HG02588 (cell line): ENCODE measurements at regions not wholly inside any gene's neighbourhood (a gene's known extent, or its start where the extent isn't known, plus 50 kb on each side); places are given as distances from the start of the nearest gene placed in this dataset.

Source experiments
- ATAC-seq: cut with Tn5 transposase; IDR thresholded peaks from one replicate; pipeline ENCODE4 v1.9.1; 2021; ENCODE audit warnings: mild to moderate bottlenecking, moderate library complexity; ENCODE audit not compliant: unreplicated experiment

DNA sequence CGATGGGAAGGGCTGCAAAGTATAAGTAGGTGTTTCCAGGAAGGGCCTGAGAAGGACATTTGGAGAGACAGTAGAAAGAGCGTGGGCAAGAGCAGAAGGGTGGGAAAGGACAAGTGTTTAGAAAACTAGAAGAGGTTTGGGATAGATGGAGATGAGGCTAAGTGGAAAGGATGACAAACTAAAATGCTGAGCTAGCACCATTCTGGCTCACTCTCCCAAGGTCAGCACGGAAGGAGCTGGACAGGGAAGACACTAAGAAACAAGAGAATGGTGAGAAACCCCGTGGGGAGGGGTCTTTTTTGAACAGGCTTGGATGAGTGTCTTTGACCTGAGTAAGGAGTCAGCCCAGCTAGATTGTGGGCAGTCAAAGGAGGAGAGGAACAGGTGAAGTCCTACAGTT is 286.0 kb downstream of the CDK5RAP2 start:
- ATAC-seq = no peak

DNA sequence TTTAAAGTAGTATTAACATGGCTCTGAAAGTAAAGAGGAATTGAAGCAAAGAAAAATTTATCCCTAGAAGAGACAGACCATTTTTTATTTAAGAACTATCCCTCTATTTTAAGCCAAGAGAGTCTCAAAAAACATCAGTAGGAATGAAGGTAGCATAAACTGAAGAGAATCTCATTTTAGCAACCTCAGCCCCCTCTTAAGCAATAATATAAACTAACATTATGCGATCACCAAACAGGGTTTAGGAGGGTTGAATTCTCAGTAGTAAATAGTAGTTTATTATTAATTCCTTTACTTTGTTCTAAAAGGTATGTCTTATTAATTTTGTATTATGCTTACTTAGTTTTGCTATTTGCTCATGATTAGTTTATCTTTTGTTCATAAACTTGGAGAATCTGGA is 287.4 kb downstream of the CDK5RAP2 start:
- ATAC-seq = no peak

DNA sequence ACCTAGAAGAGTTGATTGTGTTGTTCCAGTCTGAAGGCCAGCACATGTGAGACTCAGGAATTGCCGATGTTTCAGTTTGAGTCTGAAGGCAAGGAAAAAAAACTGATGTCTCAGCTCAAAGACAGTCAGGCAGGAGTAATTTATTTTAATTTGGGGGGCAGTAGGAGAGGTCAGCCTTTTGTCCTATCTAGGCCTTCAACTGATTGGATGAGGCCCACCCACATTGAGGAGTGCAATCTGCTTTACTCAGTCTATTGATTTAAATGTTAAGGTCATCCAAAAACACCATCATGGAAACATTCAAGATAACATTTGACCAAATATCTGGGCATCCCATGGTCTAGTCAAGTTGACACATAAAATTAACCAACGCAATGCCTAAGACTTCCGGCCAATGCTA is 288.9 kb downstream of the CDK5RAP2 start:
- ATAC-seq = no peak

DNA sequence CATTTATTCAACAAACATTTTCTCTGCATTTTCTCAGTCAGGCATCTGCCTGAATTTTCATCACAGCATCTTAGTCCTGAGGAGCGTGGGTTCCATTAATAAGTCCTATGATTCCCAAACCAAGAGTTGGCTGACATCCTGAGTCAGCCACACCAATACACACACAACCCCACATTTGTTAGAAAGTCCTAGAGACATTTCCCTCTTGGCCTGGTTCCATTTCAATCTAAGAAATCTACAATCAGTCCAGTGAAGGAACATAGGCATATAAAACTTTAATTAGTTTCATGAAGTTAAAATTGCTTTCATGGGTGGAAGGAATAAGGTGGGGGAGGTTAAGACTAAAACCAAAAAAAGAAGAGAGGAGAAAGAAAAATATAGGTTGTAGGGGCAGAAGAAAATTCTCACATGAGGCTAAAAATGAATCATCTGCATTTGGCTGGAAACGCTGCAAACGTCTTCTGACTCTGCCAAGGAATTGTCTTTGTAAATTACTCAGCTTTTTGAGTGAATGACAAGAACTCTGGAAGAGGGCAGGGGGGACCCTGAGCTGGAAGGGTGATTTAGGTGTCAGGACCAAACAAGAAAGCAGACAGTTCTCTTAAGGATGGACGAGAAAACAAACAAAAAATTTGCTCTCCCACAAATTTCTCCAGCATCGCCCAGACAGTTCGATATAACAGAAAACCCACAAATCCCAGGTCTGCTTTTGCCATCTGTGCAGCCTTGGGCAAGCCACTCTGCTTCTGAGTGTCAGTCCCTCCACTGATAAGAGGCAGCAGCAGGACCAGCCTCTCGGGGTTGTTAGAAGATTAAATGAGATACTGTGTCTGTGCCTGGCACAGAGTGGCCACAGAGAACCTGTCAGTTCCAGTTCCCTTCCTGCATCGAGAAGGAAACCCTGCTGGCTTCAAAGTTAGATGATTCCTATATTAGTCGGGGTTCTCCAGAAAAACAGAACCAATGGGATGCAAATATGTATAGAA is 289.7 kb downstream of the CDK5RAP2 start:
- ATAC-seq = no peak

DNA sequence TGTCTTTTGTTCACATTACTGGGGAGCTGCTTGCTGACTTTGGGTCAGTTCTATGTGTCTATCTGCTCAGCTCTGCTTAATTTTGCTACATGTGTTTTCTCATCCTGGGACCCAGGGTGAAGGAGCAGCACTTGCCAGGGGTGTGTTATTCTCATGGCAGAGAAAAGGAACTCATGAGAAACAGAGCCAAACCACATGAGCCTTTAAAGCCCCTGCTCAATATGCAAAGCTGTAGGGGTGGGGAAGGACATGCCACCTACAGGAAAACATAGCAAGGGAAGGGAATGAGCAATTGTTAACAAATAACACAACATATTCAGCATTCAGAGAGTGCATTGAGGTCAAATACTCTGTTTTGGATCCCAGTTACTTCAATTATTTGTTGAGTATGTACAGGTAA is 290.9 kb downstream of the CDK5RAP2 start:
- no peak for ATAC-seq

DNA sequence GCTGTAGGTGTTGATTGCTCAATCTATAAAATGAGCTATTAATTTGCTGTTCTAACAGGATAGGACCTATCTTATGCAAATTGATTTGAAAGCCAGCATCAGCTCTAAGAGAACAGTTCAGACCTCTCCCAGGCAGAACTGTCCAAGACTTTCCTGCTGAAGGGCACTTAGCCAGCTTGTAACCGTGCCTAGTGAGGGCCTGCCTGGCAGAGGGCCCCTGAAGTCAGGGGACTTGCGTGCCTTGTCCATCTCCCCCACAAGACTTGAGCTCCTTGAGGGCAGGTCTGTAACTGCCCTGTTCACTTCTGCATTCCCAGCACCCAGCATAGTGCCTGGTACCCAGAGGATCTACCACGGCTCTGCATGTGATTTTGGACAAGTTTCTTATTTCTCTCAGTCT is 293.4 kb downstream of the CDK5RAP2 start:
- no peak for ATAC-seq

DNA sequence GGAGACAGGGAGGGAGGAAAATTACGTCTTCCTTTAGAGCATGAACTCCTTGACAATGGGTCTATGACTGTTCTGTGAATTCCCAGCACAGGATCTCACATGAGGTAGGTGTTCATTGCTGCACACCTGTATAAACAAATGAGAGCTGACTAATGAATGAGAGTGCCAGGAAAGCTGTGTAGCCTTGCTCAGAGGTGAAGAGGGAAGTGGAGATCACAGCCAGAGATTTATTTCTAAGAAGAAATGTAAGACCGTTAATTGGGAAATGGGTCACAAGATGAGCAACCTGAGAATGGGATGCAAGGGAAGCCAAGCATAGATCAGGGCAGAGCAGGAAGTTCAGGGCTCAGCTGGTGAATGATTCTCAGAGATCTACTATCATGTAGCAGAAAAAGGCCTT is 295.1 kb downstream of the CDK5RAP2 start:
- no peak for ATAC-seq

DNA sequence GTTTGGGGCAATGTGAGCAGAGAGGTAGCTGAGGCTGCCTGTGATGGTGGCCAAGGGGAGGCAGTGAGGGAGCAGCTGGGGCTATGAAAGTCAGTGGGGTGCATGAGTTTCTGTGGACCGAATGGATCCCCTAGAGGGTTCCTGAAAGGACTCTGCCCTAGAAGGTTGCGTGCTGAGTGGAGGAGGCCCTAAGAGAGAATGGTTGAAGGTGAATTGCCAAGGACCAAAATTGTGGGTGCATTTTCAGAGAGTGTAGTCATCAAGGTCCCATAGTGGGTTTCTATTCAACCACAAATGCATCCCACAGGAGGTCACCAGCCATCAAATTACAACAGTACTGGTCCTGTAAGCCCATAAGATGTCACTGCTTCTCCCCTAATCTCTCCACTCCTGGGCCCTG is 298.3 kb downstream of the CDK5RAP2 start:
- ATAC-seq = no peak

DNA sequence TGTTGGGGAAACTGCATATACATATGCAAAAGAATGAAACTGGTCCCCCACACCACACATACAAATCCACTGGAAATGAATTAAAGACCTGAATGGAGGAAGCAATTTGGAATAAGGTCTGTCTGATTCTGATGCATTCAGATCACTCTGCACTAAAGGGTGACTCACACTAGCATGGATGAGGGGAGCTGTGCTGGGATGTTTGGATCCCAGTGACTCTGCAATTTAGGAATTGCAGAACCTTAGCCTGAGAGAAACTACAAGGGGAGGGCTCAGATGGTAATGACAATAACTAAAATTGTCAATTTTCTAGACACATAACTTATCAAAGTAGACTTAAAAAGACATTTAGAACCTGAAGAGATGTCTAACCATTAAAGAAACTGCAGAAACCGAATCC is 312.0 kb downstream of the CDK5RAP2 start:
- no peak for ATAC-seq

DNA sequence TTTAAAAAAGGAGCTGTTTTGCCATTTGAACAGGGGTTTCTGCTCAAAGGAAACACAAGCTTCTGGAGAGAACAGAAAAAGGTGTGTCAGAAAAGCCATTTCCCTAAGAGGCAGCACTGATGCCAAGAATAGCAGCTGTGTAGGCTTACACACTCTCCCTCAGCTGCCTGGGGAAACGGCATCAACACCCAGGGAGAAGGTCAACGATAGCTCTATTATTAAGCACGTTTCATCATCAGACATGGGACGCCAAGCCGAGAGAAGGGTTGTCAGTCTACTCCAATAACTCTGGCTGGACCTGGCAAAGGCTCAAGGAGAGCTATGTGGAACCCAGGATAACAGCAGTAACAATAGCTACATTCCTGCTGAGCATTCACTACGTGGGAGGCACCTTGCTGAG is 314.2 kb downstream of the CDK5RAP2 start:
- no peak for ATAC-seq

DNA sequence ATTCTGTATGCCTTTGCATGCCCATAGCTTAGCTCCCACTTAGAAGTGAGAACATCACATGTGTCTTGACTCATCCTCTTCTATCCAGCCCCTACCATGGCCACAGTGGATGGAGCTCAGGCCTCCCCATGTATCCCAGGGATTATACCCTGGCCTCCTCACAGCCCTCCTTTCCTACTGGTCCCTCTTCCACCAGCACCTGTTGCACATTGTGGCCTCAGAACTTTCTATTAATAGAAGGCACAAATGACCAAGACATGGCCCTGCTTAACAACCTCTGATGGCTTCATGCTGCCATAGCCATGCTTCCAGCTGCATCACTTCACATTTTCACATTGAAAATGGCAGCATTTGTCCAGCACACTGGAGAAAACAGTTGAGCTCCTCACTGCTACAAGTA is 315.4 kb downstream of the CDK5RAP2 start:
- ATAC-seq = no peak

DNA sequence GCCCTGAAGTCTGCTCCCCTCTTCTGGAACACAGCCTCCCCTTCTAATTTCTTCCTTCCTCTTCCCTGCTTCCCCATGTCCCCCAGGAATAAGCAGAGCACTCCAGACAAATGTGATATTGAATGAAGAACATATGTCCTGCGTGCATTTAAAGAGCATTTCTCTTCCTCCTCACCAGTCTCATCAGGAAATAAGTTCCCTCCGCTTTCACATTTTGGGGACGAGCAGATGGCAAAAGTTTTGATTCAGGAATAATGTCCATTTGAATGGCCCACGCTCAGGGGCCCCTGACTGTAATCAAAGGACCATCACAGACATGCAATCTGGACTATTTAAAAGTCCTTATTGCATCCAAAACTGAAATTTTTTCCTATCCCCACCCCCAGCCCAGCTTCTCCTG is 316.1 kb downstream of the CDK5RAP2 start:
- no peak for ATAC-seq

DNA sequence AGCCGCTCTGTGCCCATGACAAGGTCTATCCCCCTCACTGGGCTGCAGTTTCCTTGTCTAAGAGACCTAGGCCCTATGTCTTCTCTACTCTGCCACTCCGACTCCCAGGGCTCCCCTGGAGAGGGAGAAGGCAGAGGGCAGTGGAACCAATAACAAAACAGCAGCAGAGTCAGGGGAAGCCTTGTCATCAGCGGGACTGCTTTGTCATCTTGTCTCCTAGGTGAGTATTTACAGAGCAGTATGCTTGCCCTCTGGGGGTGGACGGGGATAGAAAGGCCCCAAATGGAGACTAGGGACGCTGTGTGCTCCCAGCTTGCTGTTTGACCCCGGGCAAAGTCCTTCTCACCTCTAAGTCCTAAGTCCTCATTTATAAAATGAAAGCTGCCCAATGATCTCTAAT is 318.5 kb downstream of the CDK5RAP2 start:
- ATAC-seq = no peak

DNA sequence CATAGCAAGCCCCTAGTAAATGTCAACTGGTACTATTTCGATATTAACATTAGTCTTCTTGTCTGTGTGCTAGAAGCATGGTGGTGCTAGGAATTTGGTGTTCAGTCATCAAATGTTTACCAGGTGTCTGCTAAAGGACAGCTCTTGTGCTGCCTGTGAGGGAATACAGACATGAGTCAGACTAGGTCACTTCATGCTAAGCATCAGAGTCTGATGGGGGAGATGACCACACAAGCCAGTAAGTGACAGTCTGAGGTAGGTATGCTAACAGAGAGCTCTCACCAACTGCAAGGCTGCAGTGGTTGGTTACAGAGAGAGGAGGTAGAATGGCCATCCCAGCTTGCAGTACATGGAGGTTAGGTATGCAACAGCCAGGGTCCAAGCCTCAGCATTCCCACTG is 320.9 kb downstream of the CDK5RAP2 start:
- no peak for ATAC-seq

DNA sequence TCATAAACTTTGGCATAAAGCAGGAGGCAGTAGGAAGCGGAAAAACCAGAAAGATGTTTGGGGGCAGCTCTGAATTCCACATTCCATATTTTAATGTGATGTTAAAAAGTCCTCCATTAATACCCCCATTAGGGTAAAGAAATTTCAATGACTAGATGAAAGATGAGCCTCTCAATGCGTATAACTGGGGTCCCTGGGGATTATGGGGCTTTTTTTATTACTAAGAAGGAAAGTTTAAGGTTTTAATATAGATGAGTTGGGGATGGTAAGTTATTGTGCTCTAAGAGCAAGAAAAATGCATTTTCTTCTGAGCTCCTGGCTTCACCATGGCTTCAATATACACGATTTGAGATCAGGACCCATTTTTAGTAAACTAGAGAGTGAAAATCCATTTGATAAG is 321.9 kb downstream of the CDK5RAP2 start:
- no peak for ATAC-seq

DNA sequence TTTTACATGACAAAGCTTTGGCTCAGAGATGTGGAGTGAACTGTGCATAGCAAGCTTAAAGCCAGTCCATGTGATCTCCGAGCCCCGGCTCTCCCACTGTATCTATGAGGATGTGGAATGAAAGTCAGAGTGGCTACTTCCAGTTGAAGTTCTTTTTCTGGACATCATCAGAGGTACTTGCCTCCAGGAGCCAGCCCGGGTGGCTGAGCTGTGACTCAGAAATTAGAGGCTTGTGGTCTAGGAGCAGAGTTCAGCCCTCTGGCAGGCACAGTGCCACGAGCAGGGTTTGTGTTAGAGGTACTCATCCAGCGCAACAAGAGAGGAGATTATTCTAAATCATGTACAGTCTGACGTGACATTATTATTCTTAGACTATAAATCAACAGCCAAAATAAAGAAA is 322.5 kb downstream of the CDK5RAP2 start:
- ATAC-seq = no peak

DNA sequence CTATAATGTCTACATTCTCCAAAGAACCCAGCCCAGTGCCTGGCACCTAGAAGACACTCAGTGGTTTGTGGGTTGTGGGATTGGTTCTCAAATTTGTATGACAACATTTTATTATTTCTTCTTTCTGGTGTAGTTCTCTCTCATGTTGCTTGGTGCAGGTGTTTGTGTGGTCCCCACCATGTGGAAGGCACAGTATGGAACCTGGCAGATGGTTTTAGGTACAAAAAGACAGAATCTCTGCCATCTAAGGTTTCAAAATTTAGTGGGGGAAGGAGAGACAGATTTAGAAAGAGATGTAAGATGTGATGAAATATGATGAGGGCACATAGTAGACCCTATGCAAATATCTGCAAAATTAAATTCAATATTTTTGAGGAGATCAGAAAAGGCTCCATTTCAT is 323.8 kb downstream of the CDK5RAP2 start:
- ATAC-seq = no peak

DNA sequence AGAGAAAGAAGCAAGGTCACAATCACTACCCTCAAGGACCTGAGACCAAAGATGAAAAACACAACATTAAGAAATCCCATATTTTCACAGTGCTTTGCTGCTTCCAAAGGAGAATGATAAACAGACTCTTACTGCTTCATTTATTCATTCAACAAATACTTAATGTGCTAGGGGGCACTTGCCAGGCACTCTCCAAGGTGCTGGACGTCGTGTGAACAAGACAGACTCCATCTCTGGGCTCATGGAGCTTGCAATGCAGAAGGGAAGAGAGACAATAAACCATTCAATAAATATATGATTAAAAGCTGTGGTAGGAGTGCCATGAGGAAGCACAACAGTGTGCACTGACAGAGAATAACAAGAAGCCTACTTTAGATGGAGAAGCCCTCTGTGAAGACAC is 327.7 kb downstream of the CDK5RAP2 start:
- no peak for ATAC-seq

DNA sequence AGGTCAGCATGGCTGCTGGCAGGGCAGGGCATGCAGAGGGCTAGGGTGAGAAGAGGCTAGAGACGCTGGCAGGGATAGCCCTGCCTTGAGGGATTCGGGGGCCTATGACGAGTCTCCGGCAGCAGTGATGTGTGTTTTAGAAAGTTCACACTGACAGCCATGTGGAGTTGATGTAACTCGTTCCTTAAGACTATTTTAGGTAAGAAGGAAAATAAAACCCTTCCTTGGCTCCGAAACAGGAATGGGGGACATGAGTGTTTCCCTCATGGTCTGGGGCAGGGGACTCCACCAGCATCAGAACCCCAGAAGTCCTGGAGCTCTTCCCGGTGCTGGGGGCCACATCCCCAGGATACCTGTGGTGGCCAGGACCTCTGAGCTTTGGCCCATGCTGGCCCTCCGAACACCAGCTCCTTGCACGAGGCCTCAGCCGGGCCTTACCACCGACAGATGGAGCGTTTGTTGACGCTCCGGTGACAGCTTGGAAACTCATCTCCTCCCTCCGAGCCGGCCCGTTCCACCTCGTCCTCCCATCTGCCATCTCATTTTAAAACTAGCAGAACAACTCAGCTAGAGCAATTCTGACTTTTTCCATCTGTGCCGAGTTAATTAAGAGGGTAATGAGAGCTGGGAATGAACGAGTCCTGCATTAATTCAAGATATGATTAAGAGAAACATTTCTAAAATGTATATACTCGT is 337.7 kb downstream of the CDK5RAP2 start:
- ATAC-seq = no peak

DNA sequence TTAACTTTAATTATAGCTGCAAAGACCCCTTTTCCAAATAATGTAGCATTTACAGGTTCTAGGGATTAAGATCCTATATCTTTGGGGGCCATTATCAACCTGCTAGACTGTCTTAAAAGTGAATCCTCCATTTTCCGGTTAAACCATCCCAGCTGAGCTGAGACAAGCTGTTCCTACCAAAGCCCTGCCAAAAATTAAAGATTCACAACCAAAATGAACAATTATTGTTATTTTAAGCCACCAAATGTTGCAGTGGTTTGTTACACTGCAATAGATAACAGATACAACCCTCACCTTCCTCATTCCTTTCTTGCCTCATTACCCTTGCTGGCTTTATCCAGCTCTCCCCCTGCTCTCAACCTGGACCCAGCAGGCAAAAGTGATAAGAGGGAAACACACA is 343.4 kb downstream of the CDK5RAP2 start:
- no peak for ATAC-seq

DNA sequence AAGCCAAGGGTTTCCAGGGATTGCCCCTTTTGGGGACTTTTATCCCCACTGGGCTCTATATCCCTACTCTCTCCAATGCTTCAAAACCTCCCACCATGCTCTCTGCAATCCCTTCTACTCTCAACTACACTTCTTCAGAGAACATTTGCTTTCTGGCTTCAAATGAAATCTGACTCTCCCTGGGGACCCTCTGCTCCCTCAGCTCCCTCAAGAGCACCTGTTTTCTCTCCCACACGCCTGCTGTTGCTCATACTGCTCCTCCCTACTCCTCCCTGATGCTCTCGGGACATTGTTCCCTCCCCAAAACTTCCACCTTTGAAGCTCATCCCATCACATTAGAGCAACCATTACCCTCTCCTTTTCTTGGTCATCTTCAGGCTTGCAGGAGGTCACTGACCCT is 344.9 kb downstream of the CDK5RAP2 start:
- ATAC-seq = no peak

DNA sequence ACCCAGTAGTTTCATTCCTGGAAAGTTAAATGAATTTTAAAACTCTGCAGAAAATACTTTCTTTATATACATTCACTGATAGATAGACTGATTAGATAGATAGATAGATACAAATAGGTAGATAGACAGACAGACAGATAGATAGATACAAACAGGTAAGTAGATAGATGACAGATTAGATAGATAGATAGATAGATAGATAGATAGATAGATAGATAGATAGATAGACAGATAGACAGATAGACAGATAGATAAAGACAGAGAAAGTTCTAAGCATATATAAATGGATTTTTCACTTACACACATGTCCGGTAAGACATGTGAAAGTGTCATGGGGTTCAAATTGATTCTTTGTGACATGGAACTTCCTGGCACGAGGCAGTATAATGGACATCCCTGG is 349.7 kb downstream of the CDK5RAP2 start:
- ATAC-seq = no peak
